ENCODE measurements at regions not wholly inside any gene's neighbourhood (a gene's known extent, or its start where the extent isn't known, plus 50 kb on each side); places are given as distances from the start of the nearest gene placed in this dataset.

DNA sequence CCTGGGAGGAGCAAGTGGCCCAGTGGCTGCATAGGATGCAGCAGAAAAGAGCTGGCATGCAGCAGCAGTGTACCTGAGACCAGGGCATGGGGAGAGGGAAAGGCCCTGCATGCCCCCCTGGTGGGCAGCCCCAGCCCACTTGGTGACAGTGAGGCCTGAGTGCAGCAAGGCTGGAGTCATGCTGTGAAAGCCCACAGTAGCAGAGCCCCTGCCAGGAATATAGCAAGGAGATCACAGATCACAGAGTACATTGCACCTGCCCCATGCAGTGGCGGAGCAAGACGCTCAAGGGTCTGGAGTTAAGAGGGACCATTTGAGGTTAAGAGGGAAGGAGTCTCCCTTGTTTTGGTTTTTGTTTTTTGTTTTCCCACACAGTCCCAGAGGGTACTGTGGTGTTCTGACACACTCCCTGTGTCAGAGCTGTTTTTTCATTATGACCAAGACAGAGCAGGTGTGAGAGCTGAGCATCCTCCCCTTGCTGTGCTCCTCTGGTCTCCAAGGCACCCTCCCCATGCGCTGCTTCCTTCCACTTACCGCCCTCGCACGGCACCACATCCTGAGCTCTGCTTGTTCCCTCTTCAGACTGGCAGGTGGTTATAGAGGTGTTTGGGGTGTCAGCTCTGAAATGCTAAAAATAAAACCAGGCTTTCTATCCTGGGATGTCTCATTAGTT, 85.0 kb upstream of the UBL3 start:
- DNase-seq (ENCODE audit: low read depth) = no peak
- no peak overlapping the region for H3K4me3 ChIP-seq (ENCODE audit: low read length)
- TF ChIP-seq CTCF (IDR thresholded peaks at IDR 0.05; ENCODE audit: insufficient read depth, low read depth, low read length, missing control alignments) = no peak

GRCh38 chr13:29934531-29935308, 84.3 kb upstream of the UBL3 start:
- no peak overlapping the region for H3K4me3 ChIP-seq (ENCODE audit: low read length)
- TF ChIP-seq CTCF (IDR thresholded peaks at IDR 0.05; ENCODE audit: insufficient read depth, low read depth, low read length, missing control alignments) = no peak
- peak; percentile 34 for DNase-seq (ENCODE audit: low read depth)

DNA sequence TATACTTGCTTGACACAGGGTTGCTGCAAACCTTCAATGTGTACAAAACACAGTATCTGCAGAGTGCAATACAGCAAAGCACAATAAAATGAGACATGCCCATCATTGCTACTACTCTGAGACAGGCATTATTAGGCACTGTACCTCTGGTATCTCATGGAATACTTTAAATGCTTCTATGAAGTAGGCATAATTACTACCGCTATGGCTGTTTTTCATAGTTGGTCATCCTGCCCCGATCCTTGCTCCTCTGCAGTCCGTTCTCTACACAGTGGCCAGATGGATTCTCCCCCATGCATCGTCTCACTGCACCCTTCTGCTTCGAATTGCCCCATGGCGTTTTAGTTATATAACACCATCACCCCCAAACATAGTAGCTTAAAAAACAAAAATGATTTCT, 83.0 kb upstream of the UBL3 start:
- no peak overlapping the region for H3K4me3 ChIP-seq (ENCODE audit: low read length)
- DNase-seq (ENCODE audit: low read depth) = no peak
- TF ChIP-seq CTCF (IDR thresholded peaks at IDR 0.05; ENCODE audit: insufficient read depth, low read depth, low read length, missing control alignments) = no peak

GRCh38 chr13:29931696-29932095, 81.3 kb upstream of the UBL3 start:
- H3K4me3 ChIP-seq (ENCODE audit: low read length) = no peak overlapping the region
- no peak for TF ChIP-seq CTCF (IDR thresholded peaks at IDR 0.05; ENCODE audit: insufficient read depth, low read depth, low read length, missing control alignments)
- DNase-seq (ENCODE audit: low read depth) = no peak

- no peak for TF ChIP-seq CTCF (IDR thresholded peaks at IDR 0.05; ENCODE audit: insufficient read depth, low read depth, low read length, missing control alignments)
- H3K4me3 ChIP-seq (ENCODE audit: low read length) = no peak overlapping the region
- DNase-seq (ENCODE audit: low read depth) = peak; percentile 50
Measured at GRCh38 chr13:29929062-29929847, 78.8 kb upstream of the UBL3 start.

DNA sequence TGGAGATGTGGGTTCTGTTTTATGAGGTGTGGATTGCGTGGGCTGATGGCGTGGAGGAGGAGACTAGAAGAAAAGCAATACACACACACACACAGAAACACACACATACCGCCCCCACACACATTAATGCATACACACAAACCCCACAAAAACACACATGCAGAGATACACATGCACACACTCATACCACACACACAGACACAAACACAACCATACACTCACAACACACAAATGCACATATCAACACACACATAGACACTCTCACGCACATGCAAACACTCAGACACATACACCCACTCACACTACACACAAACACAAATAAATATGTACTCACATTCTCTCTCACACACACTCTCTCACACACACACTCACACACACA, 75.7 kb upstream of the UBL3 start:
- TF ChIP-seq CTCF (IDR thresholded peaks at IDR 0.05; ENCODE audit: insufficient read depth, low read depth, low read length, missing control alignments) = no peak
- no peak overlapping the region for H3K4me3 ChIP-seq (ENCODE audit: low read length)
- no peak for DNase-seq (ENCODE audit: low read depth)

Data from epithelial cell of esophagus (primary cell).